ENCODE measurements at regions not wholly inside any gene's neighbourhood (a gene's known extent, or its start where the extent isn't known, plus 50 kb on each side); places are given as distances from the start of the nearest gene placed in this dataset.

GRCh38 chr18:66111018-66111417 is 360.2 kb downstream of the CDH7 start:
- DNase-seq (ENCODE audit: low read depth in 1 of 2, low spot score in 2 of 2) (no peak), FAIRE-seq (no peak)
- H3K18ac ChIP-seq (ENCODE audit: extremely low read depth, low read length): no peak overlapping the region
- ChIA-PET POLR2A (ENCODE audit: partially characterized antibody) (no interaction called here), CTCF (ENCODE audit: partially characterized antibody) (no interaction called here)
- no peak overlapping the region for H2BK120ac ChIP-seq (replicated peaks; ENCODE audit: low read depth, low read length)
- no peak overlapping the region for H2BK20ac ChIP-seq (ENCODE audit: low read length)
- H3K56ac ChIP-seq (replicated peaks; ENCODE audit: insufficient read length, low read depth, low read length): no peak overlapping the region
- H3K4me2 ChIP-seq (ENCODE audit: insufficient read depth in 1 of 2, low read depth in 2 of 2, low read length in 2 of 2): no peak overlapping the region
- H3K27ac ChIP-seq (ENCODE audit: low read depth, low read length): no peak overlapping the region
- no peak overlapping the region for H2BK15ac ChIP-seq (ENCODE audit: low read length)
- no peak overlapping the region for H3K23ac ChIP-seq (ENCODE audit: insufficient read length)
- H4K5ac ChIP-seq (ENCODE audit: insufficient read length, low read depth, low read length): no peak overlapping the region
- H2AFZ ChIP-seq (ENCODE audit: low read length): no peak overlapping the region
- no peak overlapping the region for H4K91ac ChIP-seq (replicated peaks; ENCODE audit: insufficient read length, low read length)
- no peaks in the 10 kb centered on the region for H3K4me1 ChIP-seq (replicated peaks in 1 of 4; ENCODE audit: control insufficient read depth in 3 of 4, insufficient read depth in 4 of 4, low read length in 3 of 4)
- H4K20me1 ChIP-seq (replicated peaks in 1 of 2; ENCODE audit: control insufficient read depth in 1 of 2, insufficient read depth in 2 of 2, low read length in 2 of 2): no peaks in the 10 kb centered on the region
- TF ChIP-seq RFX5 (IDR thresholded peaks at IDR 0.05; ENCODE audit: borderline replicate concordance, low read depth, low read length) (no peak), SAP30 (IDR thresholded peaks at IDR 0.05; ENCODE audit: insufficient read depth, insufficient replicate concordance, low read length) (no peak), POU5F1 (IDR thresholded peaks at IDR 0.05; ENCODE audit: low read depth, low read length) (no peak), SIRT6 (IDR thresholded peaks at IDR 0.05; ENCODE audit: low read length) (no peak), ATF2 (IDR thresholded peaks at IDR 0.05; ENCODE audit: low read length) (no peak), YY1 (IDR thresholded peaks at IDR 0.05; ENCODE audit: low read depth, low read length) (no peak), BCL11A (IDR thresholded peaks at IDR 0.05; ENCODE audit: low read depth in 2 of 2, low read length in 2 of 2) (no peak), POLR2A (IDR thresholded peaks at IDR 0.05; ENCODE audit: control extremely low read depth in 1 of 2, low read depth in 2 of 2, low read length in 2 of 2) (no peak), SIX5 (IDR thresholded peaks at IDR 0.05; ENCODE audit: low read depth, low read length) (no peak), CHD2 (IDR thresholded peaks at IDR 0.05; ENCODE audit: low read length) (no peak)
- TF ChIP-seq, protein P1, sequence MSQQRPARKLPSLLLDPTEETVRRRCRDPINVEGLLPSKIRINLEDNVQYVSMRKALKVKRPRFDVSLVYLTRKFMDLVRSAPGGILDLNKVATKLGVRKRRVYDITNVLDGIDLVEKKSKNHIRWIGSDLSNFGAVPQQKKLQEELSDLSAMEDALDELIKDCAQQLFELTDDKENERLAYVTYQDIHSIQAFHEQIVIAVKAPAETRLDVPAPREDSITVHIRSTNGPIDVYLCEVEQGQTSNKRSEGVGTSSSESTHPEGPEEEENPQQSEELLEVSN (IDR thresholded peaks at IDR 0.05): no peak
- H4K8ac ChIP-seq (ENCODE audit: extremely low read depth, insufficient read depth, low read length): no peak overlapping the region
- WGBS, 2 experiments (ENCODE audit: extremely low coverage in 1 of 2, insufficient coverage in 1 of 2, insufficient read length in 1 of 2, insufficient replicate concordance in 2 of 2, low coverage in 1 of 2, low lambda C conversion rate in 2 of 2, missing lambda C conversion rate in 1 of 2): 91% methylated on average over 13 of the region's 13 CpGs; no CpG with 5 or more reads in 1 of the 2 experiments
- H3K79me1 ChIP-seq (ENCODE audit: low read depth, low read length): no peaks in the 10 kb centered on the region
- H3K4ac ChIP-seq (replicated peaks; ENCODE audit: insufficient read length, low read depth, low read length): no peak overlapping the region
- H3K9me3 ChIP-seq (ENCODE audit: insufficient read depth in 2 of 2, low read depth in 1 of 2, low read length in 1 of 2): no peaks in the 10 kb centered on the region; a peak in 1 of 4 replicates
- H3K23me2 ChIP-seq (ENCODE audit: low read depth, low read length): no peaks in the 10 kb centered on the region
- H3K4me3 ChIP-seq (ENCODE audit: extremely low read depth in 1 of 4, insufficient read depth in 2 of 4, low read depth in 3 of 4, low read length in 4 of 4): no peak overlapping the region
- no peaks in the 10 kb centered on the region for H3K79me2 ChIP-seq (ENCODE audit: control insufficient read depth in 1 of 2, insufficient read depth in 2 of 2, low read length in 2 of 2)
- H3K9ac ChIP-seq (replicated peaks in 1 of 4; ENCODE audit: extremely low read depth in 1 of 4, low read depth in 3 of 4, low read length in 3 of 4): no peak overlapping the region
- H3K27me3 ChIP-seq (replicated peaks in 1 of 4; ENCODE audit: control insufficient read depth in 3 of 4, extremely low read depth in 1 of 4, insufficient read depth in 3 of 4, low read length in 3 of 4): no peaks in the 10 kb centered on the region
- H2BK5ac ChIP-seq (ENCODE audit: low read depth, low read length): no peak overlapping the region
- H3K36me3 ChIP-seq (ENCODE audit: control insufficient read depth in 2 of 4, insufficient read depth in 4 of 4, low read length in 3 of 4): no peaks in the 10 kb centered on the region
- no peak overlapping the region for H3K14ac ChIP-seq (ENCODE audit: insufficient read length)
- no peak overlapping the region for H2AK5ac ChIP-seq (ENCODE audit: low read depth, low read length)
- no peak overlapping the region for H2BK12ac ChIP-seq (ENCODE audit: low read depth, low read length)
